ENCODE measurements at regions not wholly inside any gene's neighbourhood (a gene's known extent, or its start where the extent isn't known, plus 50 kb on each side); places are given as distances from the start of the nearest gene placed in this dataset.

DNA sequence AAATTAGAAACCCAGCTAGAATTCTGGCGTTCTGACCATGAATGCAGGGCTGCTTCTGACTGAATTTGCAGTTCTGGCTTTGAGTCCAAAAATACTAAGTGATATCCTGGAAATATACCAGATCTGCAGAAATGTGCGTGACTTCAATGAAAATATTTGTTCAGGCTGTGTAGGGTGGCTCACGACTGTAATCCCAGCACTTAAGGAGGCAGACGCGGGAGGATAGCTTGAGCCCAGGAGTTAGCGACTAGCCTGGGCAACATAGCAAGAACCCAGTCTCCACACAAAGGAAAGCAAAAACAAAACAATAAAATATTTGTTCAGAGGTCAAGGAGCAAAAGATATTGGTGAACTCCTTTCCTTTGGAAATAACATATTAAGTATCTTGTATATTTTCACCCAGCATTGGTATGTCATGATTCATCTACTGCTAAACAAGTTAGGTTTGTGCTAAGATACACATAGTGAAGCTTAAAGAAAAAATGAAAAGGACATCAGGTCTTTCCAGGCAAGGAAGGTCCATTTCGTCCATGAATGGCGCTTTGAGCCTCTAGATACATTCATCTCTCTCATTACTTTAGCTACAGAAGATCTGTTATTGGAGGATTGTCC is 239.2 kb downstream of the CMPK2 start:
- no peak for DNase-seq (ENCODE audit: low read depth)

GRCh38 chr2:6627316-6627715 is 238.4 kb downstream of the CMPK2 start:
- DNase-seq (ENCODE audit: low read depth): no peak

GRCh38 chr2:6630209-6630608 is 235.5 kb downstream of the CMPK2 start:
- DNase-seq (ENCODE audit: low read depth): no peak

- DNase-seq (ENCODE audit: low read depth): no peak
These were observed 230.4 kb downstream of the CMPK2 start for GRCh38 chr2:6635296-6635695.

DNA sequence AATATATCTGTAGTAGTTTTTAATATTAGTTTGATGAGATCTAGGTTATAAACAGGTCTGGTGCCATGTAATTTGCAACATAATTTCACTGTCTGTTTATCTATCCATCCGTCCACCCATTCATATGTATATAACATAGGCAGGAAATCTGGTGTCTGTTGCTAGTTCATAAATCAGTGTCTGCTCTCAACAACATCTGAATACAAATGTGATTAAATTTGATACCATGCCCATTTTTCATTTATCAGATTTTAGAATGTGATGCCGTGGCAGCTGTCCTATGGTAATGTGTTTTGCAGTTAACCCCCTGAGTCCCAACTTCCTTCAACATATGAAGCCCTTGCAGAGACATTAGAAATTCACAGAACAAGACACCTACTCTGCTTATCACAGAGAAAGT is 228.4 kb downstream of the CMPK2 start:
- no peak for DNase-seq (ENCODE audit: low read depth)

DNA sequence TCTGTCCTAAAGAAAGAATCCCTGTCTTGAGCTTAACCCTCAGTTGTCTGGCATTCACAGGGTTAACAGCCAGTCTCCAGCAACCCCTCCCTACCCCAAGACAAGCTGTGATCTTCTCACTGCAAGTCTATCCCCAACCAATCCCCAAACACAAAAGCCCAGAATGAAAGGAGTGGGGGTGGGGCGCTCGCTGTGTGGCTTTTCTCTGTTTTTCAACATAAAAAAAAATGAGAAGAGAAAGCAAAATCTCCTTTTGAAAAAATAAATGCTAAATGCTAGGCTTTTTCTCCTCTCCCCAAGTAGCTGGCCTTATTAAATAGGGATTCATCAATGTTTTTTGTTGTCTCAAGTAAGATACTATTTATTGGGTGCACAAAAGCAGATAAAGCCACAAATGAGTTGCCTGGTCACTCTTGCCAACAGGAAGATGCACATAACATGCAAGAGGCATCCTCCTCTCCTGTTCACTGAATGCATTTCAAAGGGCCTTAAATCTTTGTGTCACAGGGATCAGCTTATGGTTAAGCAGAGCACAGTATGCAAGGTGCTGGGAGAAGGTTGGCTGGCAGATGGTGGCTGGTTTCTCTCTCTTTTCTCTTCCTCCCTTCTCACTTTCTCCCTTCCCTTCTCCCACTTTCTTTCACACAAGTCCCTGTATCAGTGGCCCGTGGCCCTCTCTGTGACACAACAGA is 225.6 kb downstream of the CMPK2 start:
- no peak for DNase-seq (ENCODE audit: low read depth)

GRCh38 chr2:6640621-6641015 is 225.1 kb downstream of the CMPK2 start:
- no peak for DNase-seq (ENCODE audit: low read depth)

- DNase-seq (ENCODE audit: low read depth): no peak
These were observed 223.8 kb downstream of the CMPK2 start for GRCh38 chr2:6641956-6642355.

- DNase-seq (ENCODE audit: low read depth): no peak
These were observed 221.4 kb downstream of the CMPK2 start for GRCh38 chr2:6644261-6644660.

DNA sequence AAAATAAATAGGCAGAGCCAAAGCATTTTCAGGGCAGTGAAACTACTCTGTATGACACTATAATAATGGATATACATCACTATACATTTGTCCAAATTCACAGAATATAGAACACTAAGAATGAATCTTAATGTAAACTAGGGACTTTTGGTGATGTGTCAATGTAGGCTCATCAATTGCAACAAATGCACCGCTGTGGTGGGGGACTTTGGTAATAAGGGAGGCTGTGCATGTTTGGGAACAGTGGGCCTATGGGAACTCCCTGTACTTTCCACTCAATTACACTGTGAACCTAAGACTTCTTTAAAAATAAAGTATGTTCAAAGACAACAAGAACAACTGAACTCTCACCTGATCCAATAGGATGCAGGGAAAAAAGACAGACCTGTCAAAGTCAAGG is 220.7 kb downstream of the CMPK2 start:
- DNase-seq (ENCODE audit: low read depth): no peak

- no peak for DNase-seq (ENCODE audit: low read depth)
These were observed 220.0 kb downstream of the CMPK2 start for GRCh38 chr2:6645672-6646071.

DNA sequence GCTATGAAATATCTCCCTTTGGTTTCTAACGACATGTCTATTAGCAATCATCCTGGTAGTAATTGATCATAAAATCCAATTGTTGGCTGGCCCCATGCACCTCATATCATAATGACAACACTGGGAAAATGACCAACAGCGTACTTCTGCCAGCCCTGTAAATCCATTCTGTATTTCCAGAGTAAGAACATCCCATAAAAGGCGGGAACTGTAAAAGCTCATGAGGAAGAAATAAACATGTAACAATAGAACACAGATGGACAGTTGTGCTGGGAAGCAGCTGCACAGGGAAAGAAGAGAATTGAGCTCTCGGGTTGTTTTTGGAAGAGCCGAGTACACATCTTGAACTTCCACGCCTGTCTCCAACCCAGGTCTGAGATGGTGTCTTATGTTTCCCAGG is 218.7 kb downstream of the CMPK2 start:
- no peak for DNase-seq (ENCODE audit: low read depth)

DNA sequence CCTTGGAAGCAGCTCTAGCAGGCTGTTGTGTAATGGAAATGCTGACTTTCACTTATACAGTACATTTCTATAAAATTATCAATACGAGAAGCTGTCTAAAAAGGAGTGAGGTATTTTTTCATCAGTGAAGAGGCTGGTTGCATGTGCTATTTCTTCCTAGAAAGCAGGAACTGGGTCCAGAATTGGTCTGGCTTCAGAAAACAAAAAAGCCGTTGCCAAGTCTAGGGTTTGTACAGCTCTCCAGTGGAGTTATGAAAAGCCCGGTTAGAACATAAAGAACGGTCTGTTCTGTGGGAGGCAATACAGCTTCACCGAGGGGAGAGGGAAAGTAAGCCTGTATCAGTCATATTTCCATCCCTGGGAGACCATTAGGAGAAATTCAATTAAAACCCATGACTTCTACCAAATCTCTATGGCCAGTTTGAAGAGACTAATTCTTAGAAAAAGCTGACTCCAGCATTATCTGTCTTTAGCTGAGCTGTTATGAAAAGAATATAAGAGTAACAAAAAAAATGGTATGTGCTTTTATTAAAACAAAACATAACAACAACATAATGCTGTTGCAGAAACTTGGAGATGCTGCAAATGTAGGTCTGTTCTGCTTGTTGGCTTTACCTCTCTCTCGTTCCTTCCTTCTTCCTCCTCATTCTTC is 217.0 kb downstream of the CMPK2 start:
- DNase-seq (ENCODE audit: low read depth): no peak

GRCh38 chr2:6650311-6650710 is 215.4 kb downstream of the CMPK2 start:
- no peak for DNase-seq (ENCODE audit: low read depth)

- no peak for DNase-seq (ENCODE audit: low read depth)
These were observed 213.5 kb downstream of the CMPK2 start for GRCh38 chr2:6652251-6652650.

DNA sequence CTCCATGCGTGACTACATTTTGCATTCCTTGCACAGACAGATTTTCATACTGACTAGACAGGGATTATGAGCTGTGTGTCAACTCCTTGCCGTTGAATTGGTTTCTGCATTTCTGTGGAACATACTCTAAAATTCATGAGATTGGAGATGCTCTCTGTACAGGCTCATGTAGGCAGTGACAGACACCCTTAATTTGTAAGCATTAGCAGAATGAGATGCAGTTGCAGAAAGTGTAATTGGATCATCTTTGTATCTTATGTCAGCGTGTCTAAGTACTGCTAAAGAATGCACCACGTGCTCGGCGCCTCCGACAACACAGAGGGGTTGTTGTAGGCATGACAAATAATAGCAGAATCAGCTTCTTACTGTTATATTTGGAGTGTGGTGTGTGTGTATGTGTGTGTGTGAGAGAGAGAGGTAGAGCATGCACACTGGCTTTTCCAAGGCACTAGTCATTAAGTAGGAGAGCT is 212.4 kb downstream of the CMPK2 start:
- no peak for DNase-seq (ENCODE audit: low read depth)

DNA sequence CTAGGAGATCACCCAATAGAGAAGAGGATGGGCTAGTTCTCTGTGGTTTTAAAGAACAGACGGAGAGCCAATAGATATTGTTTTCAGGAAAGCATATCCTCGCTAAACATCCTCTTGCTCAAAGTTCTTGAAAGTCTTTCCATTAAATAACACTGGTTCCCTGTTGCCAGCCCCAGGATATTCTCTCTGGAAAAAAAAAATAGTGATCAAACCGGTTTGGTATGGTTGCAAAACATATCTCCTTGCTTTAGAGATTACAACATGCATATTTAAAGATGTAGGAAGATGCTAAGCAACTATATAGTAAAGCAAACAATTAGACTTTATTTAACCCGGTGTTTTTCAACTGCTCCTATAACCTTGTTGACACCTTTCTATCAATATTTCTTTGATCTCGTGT is 211.4 kb downstream of the CMPK2 start:
- DNase-seq (ENCODE audit: low read depth): no peak

GRCh38 chr2:6656633-6657032 is 209.1 kb downstream of the CMPK2 start:
- DNase-seq (ENCODE audit: low read depth): no peak

DNA sequence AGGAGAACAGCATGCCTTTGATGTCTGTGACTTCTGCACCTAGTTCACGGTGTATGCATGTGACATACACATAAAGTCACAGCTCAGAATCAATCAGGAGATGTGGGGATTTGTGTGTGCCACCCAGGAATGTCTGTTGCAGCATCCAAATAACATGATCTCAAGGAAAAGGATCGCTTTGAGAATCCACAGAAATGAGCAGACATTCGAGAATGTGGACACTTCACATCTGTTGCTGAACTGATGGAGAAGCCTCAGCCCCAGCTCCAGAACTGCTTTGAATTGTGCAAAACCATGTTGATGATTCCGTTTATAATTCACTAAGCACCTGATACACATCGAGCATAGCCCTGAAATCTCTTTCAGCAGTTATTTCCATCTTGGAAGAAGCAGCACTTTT is 208.6 kb downstream of the CMPK2 start:
- DNase-seq (ENCODE audit: low read depth): no peak

GRCh38 chr2:6657855-6658254 is 207.9 kb downstream of the CMPK2 start:
- DNase-seq (ENCODE audit: low read depth): no peak

- no peak for DNase-seq (ENCODE audit: low read depth)
These were observed 201.2 kb downstream of the CMPK2 start for GRCh38 chr2:6664332-6665061.

DNA sequence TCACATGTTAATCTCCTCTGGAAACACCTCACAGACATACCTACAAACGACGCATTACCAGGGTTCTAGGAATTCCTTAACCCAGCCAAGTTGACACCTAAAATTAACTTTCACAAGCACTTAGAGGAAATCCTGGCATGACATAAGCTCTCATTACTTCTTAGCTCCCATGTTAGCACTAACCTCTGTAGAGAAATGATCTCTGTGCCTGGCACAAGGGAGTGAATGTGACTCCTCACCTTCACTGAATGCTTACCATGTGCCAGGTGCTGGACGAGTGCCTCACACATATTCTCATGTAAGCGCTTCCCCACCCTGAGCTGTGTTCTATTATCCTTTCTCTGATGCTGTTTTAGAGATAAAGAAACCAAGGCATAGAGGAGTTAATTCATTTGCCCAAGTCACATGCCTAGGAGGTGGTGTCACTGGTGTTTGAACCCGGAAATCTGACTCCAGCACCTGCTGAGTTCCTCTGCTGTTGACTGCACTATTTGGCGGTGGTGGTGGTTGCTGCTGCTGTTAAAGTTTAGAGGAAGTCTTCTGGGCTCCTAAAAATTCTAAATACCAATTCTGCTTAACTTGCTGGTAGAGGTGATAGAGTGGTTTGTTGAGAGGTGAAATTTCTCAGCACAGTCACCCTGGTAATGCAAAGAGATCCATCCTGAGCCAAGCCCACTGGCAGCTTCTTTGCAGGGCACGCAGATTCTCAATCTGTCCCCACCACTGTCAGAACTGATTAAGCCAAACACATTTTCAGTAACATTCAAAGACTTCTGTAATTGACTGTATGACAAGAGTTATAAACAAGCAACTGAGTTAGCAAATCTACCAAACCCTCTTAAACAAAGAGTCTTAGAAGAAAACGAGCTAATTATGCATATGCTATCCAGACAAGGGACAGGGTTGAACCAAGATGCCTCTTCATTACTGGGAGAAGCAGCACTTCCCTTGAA is 200.3 kb downstream of the CMPK2 start:
- DNase-seq (ENCODE audit: low read depth): no peak

All from stimulated activated CD8-positive, alpha-beta memory T cell treated with anti-CD3 and anti-CD28 coated beads, Interleukin-4, amount 100 ng/mL, for 24 hours (primary cell).